Nucleus accumbens (tissue), 56 donors: ENCODE measurements at regions not wholly inside any gene's neighbourhood (a gene's known extent, or its start where the extent isn't known, plus 50 kb on each side); places are given as distances from the start of the nearest gene placed in this dataset.
A peak's percentile ranks its signal among the peaks of the same experiment; 100 is the strongest.
"Not testable (repeated sequence)": the region's sequence is repeated elsewhere in the genome, so short reads cannot be mapped to it uniquely, and the experiment has no call there.

Experiments
- DNase-seq, 56 donors: peaks; one replicate each; lab custom pipeline; 2025; lab: John Stamatoyannopoulos, UW

- no peak for DNase-seq
Measured at GRCh38 chr7:131869169-131869844, 312.9 kb upstream of the PODXL start.

GRCh38 chr7:131867461-131867860 lies 311.0 kb upstream of the PODXL start:
- no peak for DNase-seq

- DNase-seq, result no peak
Measured at GRCh38 chr7:131865911-131866310, 309.5 kb upstream of the PODXL start.

- DNase-seq, result no peak
Measured at GRCh38 chr7:131861620-131862346, 305.4 kb upstream of the PODXL start.

- DNase-seq, result peak in 48 of 56 donors; percentile 3 to 72 (median 28)
Measured at GRCh38 chr7:131859147-131859821, 302.9 kb upstream of the PODXL start.

GRCh38 chr7:131858611-131859010 lies 302.2 kb upstream of the PODXL start:
- DNase-seq, result peak in 1 of 56 donors; percentile 4

- no peak for DNase-seq
Measured at GRCh38 chr7:131849472-131849871, 293.0 kb upstream of the PODXL start.

GRCh38 chr7:131848033-131848432 lies 291.6 kb upstream of the PODXL start:
- DNase-seq, result no peak

- DNase-seq, result no peak
Measured at GRCh38 chr7:131845573-131846314, 289.3 kb upstream of the PODXL start.

GRCh38 chr7:131844369-131844768 lies 287.9 kb upstream of the PODXL start:
- DNase-seq, result no peak

- DNase-seq, result no peak
Measured at GRCh38 chr7:131843898-131844331, 287.5 kb upstream of the PODXL start.

- no peak for DNase-seq
Measured at GRCh38 chr7:131839967-131840690, 283.7 kb upstream of the PODXL start.

- DNase-seq, result no peak
Measured at GRCh38 chr7:131836733-131837132, 280.3 kb upstream of the PODXL start.

GRCh38 chr7:131835141-131835540 lies 278.7 kb upstream of the PODXL start:
- no peak for DNase-seq

GRCh38 chr7:131830681-131831080 lies 274.3 kb upstream of the PODXL start:
- DNase-seq, result no peak

- DNase-seq, result no peak
Measured at GRCh38 chr7:131829947-131830558, 273.6 kb upstream of the PODXL start.

GRCh38 chr7:131827421-131827820 lies 271.0 kb upstream of the PODXL start:
- no peak for DNase-seq

- DNase-seq, result peak in 1 of 56 donors; percentile 3
Measured at GRCh38 chr7:131826960-131827359, 270.5 kb upstream of the PODXL start.

- DNase-seq, result not testable (repeated sequence)
Measured at GRCh38 chr7:131823961-131824440, 267.6 kb upstream of the PODXL start.

- no peak for DNase-seq
Measured at GRCh38 chr7:131819891-131820290, 263.5 kb upstream of the PODXL start.
